IPS DF 4.7 (cell line): ENCODE measurements at regions not wholly inside any gene's neighbourhood (a gene's known extent, or its start where the extent isn't known, plus 50 kb on each side); places are given as distances from the start of the nearest gene placed in this dataset.
"Not testable (repeated sequence)": the region's sequence is repeated elsewhere in the genome, so short reads cannot be mapped to it uniquely, and the experiment has no call there.

ENCODE experiments used
- DNase-seq: peaks from one replicate; pipeline ENCODE4 v3.0.0-alpha.2; 2013; ENCODE audit warnings: low spot score; ENCODE audit errors: extremely low read depth

GRCh38 chr11:71334191-71334590, 81.8 kb upstream of the SHANK2 start:
- DNase-seq = no peak

GRCh38 chr11:71333473-71333872, 81.1 kb upstream of the SHANK2 start:
- DNase-seq = no peak

GRCh38 chr11:71332447-71332846, 80.1 kb upstream of the SHANK2 start:
- no peak for DNase-seq

GRCh38 chr11:71332046-71332445, 79.7 kb upstream of the SHANK2 start:
- no peak for DNase-seq

- no peak for DNase-seq
Measured at GRCh38 chr11:71331631-71332030, 79.3 kb upstream of the SHANK2 start.

GRCh38 chr11:71330996-71331395, 78.6 kb upstream of the SHANK2 start:
- no peak for DNase-seq

GRCh38 chr11:71330349-71330748, 78.0 kb upstream of the SHANK2 start:
- DNase-seq = no peak

GRCh38 chr11:71329786-71330185, 77.4 kb upstream of the SHANK2 start:
- no peak for DNase-seq

GRCh38 chr11:71329165-71329510, 76.8 kb upstream of the SHANK2 start:
- DNase-seq = no peak

GRCh38 chr11:71327156-71328085, 75.0 kb upstream of the SHANK2 start:
- no peak for DNase-seq

GRCh38 chr11:71326328-71326940, 74.1 kb upstream of the SHANK2 start:
- DNase-seq = no peak

- DNase-seq = no peak
Measured at GRCh38 chr11:71325418-71326327, 73.3 kb upstream of the SHANK2 start.

GRCh38 chr11:71324788-71325417, 72.5 kb upstream of the SHANK2 start:
- no peak for DNase-seq

GRCh38 chr11:71323876-71324526, 71.6 kb upstream of the SHANK2 start:
- no peak for DNase-seq

GRCh38 chr11:71322861-71323582, 70.6 kb upstream of the SHANK2 start:
- no peak for DNase-seq

- no peak for DNase-seq
Measured at GRCh38 chr11:71322192-71322735, 69.9 kb upstream of the SHANK2 start.

GRCh38 chr11:71321433-71322191, 69.2 kb upstream of the SHANK2 start:
- DNase-seq = no peak

- no peak for DNase-seq
Measured at GRCh38 chr11:71316701-71317100, 64.3 kb upstream of the SHANK2 start.

- not testable (repeated sequence) for DNase-seq
Measured at GRCh38 chr11:71312616-71313015, 60.2 kb upstream of the SHANK2 start.
